ENCODE measurements at regions not wholly inside any gene's neighbourhood (a gene's known extent, or its start where the extent isn't known, plus 50 kb on each side); places are given as distances from the start of the nearest gene placed in this dataset.

- no peak for TF ChIP-seq CTCF (IDR thresholded peaks at IDR 0.05; ENCODE audit: low read depth, low read length)
- H3K4me3 ChIP-seq (ENCODE audit: low read depth, low read length) = no peak overlapping the region
Observed at GRCh38 chr2:175553910-175554309, 372.4 kb upstream of the ATP5MC3 start.

- no peak for TF ChIP-seq CTCF (IDR thresholded peaks at IDR 0.05; ENCODE audit: low read depth, low read length)
- H3K4me3 ChIP-seq (ENCODE audit: low read depth, low read length) = no peak overlapping the region
Observed at GRCh38 chr2:175552902-175553301, 371.4 kb upstream of the ATP5MC3 start.

- H3K4me3 ChIP-seq (ENCODE audit: low read depth, low read length) = no peak overlapping the region
- no peak for TF ChIP-seq CTCF (IDR thresholded peaks at IDR 0.05; ENCODE audit: low read depth, low read length)
Observed at GRCh38 chr2:175540421-175540820, 358.9 kb upstream of the ATP5MC3 start.

- no peak overlapping the region for H3K4me3 ChIP-seq (ENCODE audit: low read depth, low read length)
- no peak for TF ChIP-seq CTCF (IDR thresholded peaks at IDR 0.05; ENCODE audit: low read depth, low read length)
Observed at GRCh38 chr2:175539122-175539521, 357.6 kb upstream of the ATP5MC3 start.

GRCh38 chr2:175536059-175536458, 354.5 kb upstream of the ATP5MC3 start:
- no peak for TF ChIP-seq CTCF (IDR thresholded peaks at IDR 0.05; ENCODE audit: low read depth, low read length)

GRCh38 chr2:175535631-175536030, 354.1 kb upstream of the ATP5MC3 start:
- TF ChIP-seq CTCF (IDR thresholded peaks at IDR 0.05; ENCODE audit: low read depth, low read length) = no peak
- H3K4me3 ChIP-seq (ENCODE audit: low read depth, low read length) = no peak overlapping the region

More at GRCh38 chr2:175536059-175536458, 354.5 kb upstream of the ATP5MC3 start:
- no peak overlapping the region for H3K4me3 ChIP-seq (ENCODE audit: low read depth, low read length)

- TF ChIP-seq CTCF (IDR thresholded peaks at IDR 0.05; ENCODE audit: low read depth, low read length) = no peak
- H3K4me3 ChIP-seq (ENCODE audit: low read depth, low read length) = no peak overlapping the region
Observed at GRCh38 chr2:175525975-175526374, 344.5 kb upstream of the ATP5MC3 start.
